C1 segment of cervical spinal cord (tissue), 14 donors: ENCODE measurements at regions not wholly inside any gene's neighbourhood (a gene's known extent, or its start where the extent isn't known, plus 50 kb on each side); places are given as distances from the start of the nearest gene placed in this dataset.
"Not testable (repeated sequence)": the region's sequence is repeated elsewhere in the genome, so short reads cannot be mapped to it uniquely, and the experiment has no call there.

Experiments
- DNase-seq, 14 donors: peaks; one replicate each; lab custom pipeline; 2025; lab: John Stamatoyannopoulos, UW

GRCh38 chr3:31096661-31097395 lies 202.4 kb upstream of the GADL1 start:
- DNase-seq: no peak

- DNase-seq: no peak
Observed at GRCh38 chr3:31100519-31100918, 206.1 kb upstream of the GADL1 start.

GRCh38 chr3:31101285-31101684 lies 206.8 kb upstream of the GADL1 start:
- DNase-seq: not testable (repeated sequence)

- DNase-seq: no peak
Observed at GRCh38 chr3:31102196-31102879, 207.9 kb upstream of the GADL1 start.

GRCh38 chr3:31103181-31103580 lies 208.7 kb upstream of the GADL1 start:
- no peak for DNase-seq

GRCh38 chr3:31103623-31104180 lies 209.2 kb upstream of the GADL1 start:
- DNase-seq: no peak

GRCh38 chr3:31105011-31105410 lies 210.6 kb upstream of the GADL1 start:
- DNase-seq: no peak

GRCh38 chr3:31105438-31106077 lies 211.1 kb upstream of the GADL1 start:
- DNase-seq: no peak

GRCh38 chr3:31106204-31106603 lies 211.7 kb upstream of the GADL1 start:
- DNase-seq: no peak

GRCh38 chr3:31106912-31107311 lies 212.5 kb upstream of the GADL1 start:
- DNase-seq: no peak

GRCh38 chr3:31114929-31115283 lies 220.4 kb upstream of the GADL1 start:
- DNase-seq: no peak

GRCh38 chr3:31115531-31115930 lies 221.1 kb upstream of the GADL1 start:
- not testable (repeated sequence) for DNase-seq

GRCh38 chr3:31116651-31117050 lies 222.2 kb upstream of the GADL1 start:
- DNase-seq: no peak

GRCh38 chr3:31117854-31118253 lies 223.4 kb upstream of the GADL1 start:
- DNase-seq: no peak

- no peak for DNase-seq
Observed at GRCh38 chr3:31124373-31124772, 229.9 kb upstream of the GADL1 start.

- no peak for DNase-seq
Observed at GRCh38 chr3:31125413-31126020, 231.1 kb upstream of the GADL1 start.

- no peak for DNase-seq
Observed at GRCh38 chr3:31129241-31129640, 234.8 kb upstream of the GADL1 start.

GRCh38 chr3:31132132-31132769 lies 237.8 kb upstream of the GADL1 start:
- DNase-seq: no peak

- no peak for DNase-seq
Observed at GRCh38 chr3:31133541-31133940, 239.1 kb upstream of the GADL1 start.

- DNase-seq: no peak
Observed at GRCh38 chr3:31135546-31135945, 241.1 kb upstream of the GADL1 start.

- DNase-seq: no peak
Observed at GRCh38 chr3:31137718-31138465, 243.4 kb upstream of the GADL1 start.
